Heart left ventricle (tissue), 13 donors: ENCODE measurements at regions not wholly inside any gene's neighbourhood (a gene's known extent, or its start where the extent isn't known, plus 50 kb on each side); places are given as distances from the start of the nearest gene placed in this dataset.

Experiments
- POLR2A ChIP-seq, 2 donors: fragments of 450-650 bp; IDR thresholded peaks; one replicate each; pipeline ENCODE4 v1.6.1; 2017; ENCODE audit warnings: antibody characterized with exemption in 2 of 2, mild to moderate bottlenecking in 2 of 2, moderate library complexity in 2 of 2
- TF ChIP-seq, protein P1 (sequence below), 12 donors: fragments of 200-600 bp; sonication (generic) in 4 of 12; IDR thresholded peaks; one replicate each; pipeline versions ENCODE4 v1.5.0 to v1.8.0; 2018 to 2022; ENCODE audit warnings: antibody characterized with exemption in 12 of 12, mild to moderate bottlenecking in 5 of 12
- donor health status: ischemic (EF 13 %, LVEDD 7.1; RV severe dilation, severe dysfunction).
- donor health status: DM: no; HTN: yes; CAD: no.
- donor health status: DM: no; HTN: no; CAD: no.
- donor health status: ischemic (EF 25% LVEDD 6.9; RV normal size, moderate dysfunction).
- donor health status: ischemic (EF 25% LVEDD 5.7; RV mildly dilated, moderate dysfunction).
- donor health status: ischemic (EF 35%, LVEDD 5.7; RV mildly dilated, moderate dysfunction).
- donor health status: nonischemic (EF 11% LVEDD 7.7; RV severe dilation, severe dysfunction).
- donor health status: DM: yes; HTN: yes; CAD: no.
- donor health status: PGD.
- donor health status: ischemic (EF 29% LVEDD 5.4; RV normal size, mild dysfunction).
- donor health status: nonischemic (EF 23%, LVEDD 6.1; RV moderate dilation, normal function).

DNA sequence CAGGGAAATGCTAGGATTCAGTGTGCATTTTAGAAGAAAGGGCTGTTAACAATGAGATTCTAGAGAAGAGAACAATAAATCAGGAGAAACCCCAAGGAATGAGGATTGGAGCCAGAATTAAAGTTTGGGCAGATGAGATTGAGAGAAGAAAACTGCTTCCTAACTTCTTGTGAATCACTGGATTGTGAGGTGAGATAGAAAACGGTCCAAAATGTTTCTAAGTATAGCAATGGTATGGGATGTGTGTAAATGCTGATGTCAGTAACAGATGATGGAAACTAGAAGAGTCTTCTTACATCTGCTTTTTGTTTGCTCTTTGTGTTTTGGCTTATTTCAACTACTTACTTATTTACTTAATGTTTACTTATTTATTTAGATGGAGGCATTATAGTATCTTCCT lies 123.0 kb downstream of the KCNJ2 start:
- TF ChIP-seq, protein P1, sequence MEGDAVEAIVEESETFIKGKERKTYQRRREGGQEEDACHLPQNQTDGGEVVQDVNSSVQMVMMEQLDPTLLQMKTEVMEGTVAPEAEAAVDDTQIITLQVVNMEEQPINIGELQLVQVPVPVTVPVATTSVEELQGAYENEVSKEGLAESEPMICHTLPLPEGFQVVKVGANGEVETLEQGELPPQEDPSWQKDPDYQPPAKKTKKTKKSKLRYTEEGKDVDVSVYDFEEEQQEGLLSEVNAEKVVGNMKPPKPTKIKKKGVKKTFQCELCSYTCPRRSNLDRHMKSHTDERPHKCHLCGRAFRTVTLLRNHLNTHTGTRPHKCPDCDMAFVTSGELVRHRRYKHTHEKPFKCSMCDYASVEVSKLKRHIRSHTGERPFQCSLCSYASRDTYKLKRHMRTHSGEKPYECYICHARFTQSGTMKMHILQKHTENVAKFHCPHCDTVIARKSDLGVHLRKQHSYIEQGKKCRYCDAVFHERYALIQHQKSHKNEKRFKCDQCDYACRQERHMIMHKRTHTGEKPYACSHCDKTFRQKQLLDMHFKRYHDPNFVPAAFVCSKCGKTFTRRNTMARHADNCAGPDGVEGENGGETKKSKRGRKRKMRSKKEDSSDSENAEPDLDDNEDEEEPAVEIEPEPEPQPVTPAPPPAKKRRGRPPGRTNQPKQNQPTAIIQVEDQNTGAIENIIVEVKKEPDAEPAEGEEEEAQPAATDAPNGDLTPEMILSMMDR (IDR thresholded peaks at IDR 0.05): no peak
- no peak for TF ChIP-seq POLR2A (IDR thresholded peaks at IDR 0.05)
